ENCODE measurements at regions not wholly inside any gene's neighbourhood (a gene's known extent, or its start where the extent isn't known, plus 50 kb on each side); places are given as distances from the start of the nearest gene placed in this dataset.
A peak's percentile ranks its signal among the peaks of the same experiment; 100 is the strongest.

DNA sequence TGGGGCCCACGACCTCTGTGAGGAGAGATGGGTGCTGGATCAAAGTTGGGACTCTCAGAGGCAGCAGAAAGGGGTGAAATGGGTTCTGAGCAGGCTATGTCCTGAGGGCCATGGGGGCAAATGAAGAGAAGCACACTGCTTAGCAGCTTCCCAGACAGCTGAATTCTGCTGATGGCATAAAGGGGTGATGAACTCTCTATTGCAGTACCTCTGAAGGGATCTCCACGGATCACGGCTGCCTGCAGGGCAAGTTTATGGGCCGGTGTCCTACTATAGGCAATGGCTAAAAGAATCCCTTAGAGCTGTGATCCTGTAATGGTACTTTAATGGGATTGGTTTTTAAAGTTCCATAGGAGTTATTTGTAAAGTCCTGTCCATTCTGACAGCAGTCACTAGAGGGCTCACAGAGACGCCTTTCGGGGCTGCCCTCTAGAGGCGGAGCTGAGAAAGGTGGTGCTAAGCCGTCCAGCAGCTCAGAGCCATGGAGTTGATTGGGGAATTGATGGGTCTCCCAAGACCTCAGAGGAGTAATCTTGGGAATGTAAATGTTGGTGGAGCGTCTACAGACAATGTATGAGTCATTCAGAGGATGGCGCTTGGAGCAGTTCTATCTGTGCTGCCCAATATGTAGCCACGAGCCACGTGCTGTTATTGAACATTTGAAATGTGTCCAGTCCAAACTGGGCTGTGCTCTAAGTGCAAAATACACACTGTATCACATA is 287.3 kb downstream of the COG6 start:
- DNase-seq = peak; percentile 76

DNA sequence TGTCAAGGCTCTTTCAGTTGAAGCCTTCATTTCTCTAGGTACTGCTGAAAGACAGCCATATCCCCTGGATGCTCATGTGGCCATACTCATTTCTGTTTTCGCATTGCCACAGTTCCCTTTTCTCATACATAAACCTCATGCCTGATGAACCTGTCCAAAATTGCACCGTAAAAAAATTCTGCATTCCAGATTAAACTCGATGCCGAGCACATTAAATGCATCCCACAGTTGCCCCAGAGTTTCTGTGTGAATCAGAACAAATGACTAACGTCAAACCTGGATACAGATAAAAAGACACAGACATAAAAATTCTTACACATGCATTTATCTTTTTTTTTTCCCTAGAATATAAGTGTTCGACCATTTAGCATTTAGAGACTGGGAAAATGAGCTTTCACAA is 288.2 kb downstream of the COG6 start:
- DNase-seq = no peak

- no peak for DNase-seq
Observed at GRCh38 chr13:39945226-39945625, 289.8 kb downstream of the COG6 start.

DNA sequence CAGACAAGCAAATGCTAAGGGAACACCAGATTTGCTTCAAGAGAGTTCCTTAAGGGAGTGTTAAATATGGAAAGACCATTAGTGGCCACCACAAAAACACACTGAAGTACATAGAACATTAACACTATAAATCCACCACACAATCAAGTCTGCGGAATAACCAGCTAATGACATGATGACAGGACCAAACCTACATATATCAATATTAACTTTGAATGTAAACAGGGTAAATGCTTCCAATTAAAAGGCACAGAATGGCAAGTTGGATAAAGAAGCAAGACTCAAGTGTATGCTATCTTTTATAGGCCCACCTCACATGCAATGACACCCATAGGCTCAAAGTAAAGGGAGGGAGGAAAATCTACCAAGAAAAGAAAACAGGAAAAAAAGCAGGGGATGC is 291.3 kb downstream of the COG6 start:
- no peak for DNase-seq

DNA sequence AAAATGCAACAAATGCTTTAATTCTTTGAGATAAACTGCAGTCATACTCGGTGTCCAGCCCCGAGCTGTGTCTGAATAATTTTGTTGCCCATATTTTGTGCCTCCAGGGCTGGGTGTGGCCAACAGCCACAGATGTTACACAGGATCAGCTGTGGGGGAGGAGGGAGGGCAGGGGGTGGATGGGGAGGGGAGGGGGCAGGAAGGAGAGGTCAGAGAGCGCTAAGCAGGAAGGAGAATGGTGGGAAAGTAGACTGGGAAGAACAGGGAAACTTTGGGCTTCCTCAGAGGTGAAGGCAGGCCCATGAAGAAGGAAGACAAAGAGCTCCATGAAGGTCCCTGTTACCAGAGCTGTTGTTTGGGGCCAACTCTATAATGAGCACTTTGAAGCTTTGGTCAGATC is 295.8 kb downstream of the COG6 start:
- DNase-seq = no peak

DNA sequence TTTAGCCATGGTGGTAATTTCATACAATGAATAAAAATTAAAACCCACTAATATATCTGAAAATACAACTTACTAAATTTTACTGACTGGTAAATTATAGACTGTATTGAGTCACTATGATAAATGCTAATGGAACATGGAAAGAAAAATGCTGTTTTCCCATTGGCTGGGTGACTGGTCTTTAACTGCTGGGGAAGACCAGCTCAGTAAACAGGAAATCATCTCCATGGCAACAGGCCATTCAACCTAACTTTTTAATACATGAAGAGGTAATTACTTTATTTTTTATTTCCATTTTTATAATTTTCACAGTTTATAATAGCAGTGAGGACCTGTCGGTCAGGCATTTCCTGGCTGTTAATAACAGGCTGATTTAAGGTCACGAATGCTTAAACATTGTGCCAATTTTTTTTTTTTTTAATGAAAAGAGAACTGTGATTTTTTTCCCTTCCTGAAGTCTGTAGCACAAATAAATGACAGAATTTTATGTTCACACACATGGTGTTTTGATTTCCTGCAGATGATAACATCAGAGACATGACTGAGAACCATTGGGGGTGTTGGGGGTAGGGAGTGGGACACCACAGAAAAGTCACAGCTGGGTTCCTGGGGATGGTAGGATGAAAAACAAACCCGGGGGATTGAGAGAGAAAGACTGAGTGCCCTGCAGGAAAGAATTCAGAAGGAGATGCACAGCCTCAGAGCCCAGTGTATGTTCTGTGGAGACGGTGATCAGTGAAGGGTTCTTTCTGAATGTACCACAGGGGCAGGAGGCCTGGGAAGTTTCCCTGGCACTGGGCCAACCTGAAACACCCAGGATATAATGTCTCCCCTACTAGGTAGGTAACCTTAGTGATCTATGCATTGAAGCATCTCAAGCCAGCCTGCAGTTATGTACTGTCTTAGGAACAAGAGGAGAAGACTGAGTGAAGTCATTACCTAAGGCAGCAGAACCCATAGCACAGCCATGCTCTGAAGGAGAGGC is 297.1 kb downstream of the COG6 start:
- peak; percentile 68 for DNase-seq

GRCh38 chr13:39954476-39954875 is 299.0 kb downstream of the COG6 start:
- no peak for DNase-seq

GRCh38 chr13:39955560-39955959 is 300.1 kb downstream of the COG6 start:
- no peak for DNase-seq

- no peak for DNase-seq
Observed at GRCh38 chr13:39956036-39956435, 300.6 kb downstream of the COG6 start.

- no peak for DNase-seq
Observed at GRCh38 chr13:39957868-39958677, 302.6 kb downstream of the COG6 start.

DNA sequence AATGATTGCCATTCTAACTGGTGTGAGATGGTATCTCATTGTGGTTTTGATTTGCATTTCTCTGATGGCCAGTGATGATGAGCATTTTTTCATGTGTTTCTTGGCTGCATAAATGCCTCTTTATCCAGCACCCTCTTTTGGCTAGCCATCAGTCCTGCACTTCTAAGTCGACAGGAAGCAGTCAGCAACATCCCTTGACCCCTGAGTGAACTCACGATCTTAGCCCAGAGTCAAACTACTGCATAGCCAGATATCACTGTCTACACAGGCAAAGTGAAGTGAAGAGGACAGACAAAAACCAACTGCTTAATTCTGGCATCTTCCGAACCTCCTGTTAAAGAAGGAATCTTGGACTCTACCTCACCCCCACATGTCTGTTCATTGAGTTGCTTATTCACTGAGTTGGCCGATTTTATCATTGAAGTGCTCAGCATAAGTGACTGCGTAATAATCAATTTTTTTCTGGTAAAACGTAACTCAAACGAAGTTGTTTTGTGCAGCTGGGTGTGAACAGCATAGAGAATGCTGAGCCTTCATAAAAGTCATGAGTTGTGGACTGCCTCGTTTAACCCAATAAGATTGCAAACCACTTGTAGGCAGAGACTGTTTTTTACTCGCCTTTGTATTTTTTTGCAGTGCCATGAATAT is 304.2 kb downstream of the COG6 start:
- DNase-seq = peak; percentile 1

DNA sequence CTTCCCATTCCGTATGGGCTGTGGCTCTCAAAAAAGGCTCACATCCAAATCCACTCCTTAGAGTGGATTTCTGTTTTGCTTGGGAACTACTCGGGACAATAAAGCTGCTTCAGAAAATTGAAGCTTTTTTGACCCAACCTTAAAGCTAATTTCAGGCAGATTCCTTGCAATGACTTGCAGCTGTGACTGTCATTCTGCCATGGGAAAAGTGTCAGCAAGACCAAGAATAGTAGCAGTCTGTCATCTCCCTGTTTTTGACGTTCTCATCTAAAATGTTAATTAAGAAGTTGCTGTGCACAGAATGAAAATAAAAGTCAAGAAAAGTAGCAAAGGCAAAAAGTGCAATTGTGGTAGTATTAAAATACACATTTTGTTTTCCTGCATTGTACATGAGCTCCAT is 304.7 kb downstream of the COG6 start:
- DNase-seq = no peak

- DNase-seq = no peak
Observed at GRCh38 chr13:39961036-39961435, 305.6 kb downstream of the COG6 start.

DNA sequence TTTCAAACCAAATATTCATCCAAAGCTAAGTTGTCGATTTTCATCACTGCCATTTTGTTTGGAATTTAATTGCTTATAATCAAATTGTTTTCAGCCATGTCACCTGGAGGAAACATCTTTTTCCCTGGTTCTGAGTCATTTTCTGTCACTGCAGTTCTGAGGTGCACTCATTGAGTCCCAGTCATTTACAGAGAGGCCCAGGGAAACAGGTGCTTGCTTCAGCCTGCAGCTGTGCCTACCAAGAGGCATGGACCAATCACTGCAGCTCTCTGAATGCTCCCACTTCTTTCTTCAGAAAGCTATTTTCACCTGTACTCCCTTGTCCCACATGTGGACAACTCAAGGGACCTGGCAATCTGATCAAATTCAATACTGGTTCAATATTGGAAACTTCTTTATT is 308.1 kb downstream of the COG6 start:
- DNase-seq = no peak

DNA sequence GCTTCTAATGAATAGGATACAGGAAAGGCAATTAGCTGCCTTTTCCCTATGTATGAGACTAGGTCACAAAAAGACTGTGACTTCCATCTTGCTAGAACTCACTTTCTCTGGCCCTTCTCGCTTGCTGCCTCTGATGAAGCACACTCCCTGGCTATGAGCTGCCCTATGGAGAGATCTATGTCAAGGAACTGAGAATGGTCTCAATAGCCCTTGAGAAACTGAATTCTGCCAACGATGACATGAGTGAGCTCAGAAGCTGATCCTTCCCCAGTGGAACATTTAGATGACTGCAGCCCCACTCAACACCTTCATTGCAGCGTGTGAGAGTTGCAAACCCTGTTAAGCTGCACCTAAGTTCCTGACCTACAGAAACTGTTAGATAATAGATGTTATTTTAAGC is 309.8 kb downstream of the COG6 start:
- no peak for DNase-seq

DNA sequence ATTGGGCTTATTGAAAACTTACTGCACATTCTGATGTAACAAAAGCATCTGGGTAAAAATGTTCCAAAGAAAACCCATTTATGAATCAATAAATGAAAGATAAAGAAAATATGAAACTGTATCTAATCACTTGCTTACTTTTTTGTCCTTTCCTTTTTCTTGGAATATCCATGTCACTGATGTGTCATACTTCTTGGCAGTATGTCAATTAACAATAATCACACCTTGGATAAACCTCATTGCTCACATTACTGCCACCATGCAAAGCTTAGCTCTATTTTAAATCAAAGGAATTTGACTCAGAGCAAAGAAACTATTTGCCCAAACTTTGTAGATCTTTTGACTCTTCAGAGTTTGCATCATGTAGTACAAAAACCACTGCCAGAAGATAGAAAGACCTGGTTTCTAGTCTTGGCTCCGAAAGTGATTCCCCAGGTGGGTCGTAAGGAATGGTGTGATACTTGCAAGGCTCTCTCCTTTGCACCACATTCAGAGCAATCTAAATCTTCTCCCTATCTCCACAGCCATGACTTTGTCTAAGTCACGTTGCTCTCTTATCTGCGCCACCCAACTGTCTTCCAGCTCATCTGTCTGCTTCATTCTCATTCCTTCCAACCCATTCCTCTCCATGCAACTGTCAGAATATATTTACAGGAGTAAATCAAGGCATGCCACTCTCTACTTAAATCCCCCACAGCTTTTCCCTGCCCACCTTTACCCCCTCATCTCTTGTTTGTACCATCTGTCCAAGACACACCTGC is 311.9 kb downstream of the COG6 start:
- no peak for DNase-seq

DNA sequence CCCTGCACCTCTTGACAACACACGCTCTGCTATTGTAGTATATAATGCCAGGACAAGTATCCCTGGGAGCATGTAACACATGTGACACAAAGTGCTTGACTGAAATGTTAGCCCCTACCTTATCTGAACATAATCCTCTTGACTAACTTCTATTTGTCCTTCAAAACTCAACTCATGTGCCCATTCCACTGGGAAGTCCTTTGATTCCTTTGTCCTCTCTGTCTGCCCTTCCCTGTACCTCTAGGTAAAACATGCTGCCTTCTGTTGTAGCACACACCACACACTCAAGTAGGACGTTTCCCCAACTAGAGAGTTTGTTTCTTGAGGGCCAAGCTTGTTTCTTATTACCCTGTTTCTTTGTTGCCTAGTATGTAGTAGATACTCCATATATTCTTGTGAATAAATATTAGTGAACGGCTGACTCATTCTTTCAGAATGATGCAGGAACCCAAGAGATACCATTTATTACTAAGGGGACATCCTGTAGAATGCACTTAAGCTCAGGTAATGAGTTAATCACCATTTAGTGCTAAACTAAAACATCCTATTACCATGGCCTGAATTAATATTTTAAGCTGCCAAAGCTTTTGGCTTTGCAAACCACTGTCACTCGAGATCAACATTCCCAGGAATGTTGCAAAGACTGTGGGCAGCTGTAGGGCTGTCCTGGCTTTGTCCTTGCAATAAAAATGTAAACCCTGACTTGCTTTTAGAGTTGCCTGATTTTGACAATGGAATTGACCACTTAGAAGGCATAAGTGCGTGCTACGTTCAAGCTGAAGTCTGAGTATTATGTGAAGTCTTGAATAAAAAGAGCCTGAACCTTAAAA is 313.4 kb downstream of the COG6 start:
- DNase-seq = no peak

DNA sequence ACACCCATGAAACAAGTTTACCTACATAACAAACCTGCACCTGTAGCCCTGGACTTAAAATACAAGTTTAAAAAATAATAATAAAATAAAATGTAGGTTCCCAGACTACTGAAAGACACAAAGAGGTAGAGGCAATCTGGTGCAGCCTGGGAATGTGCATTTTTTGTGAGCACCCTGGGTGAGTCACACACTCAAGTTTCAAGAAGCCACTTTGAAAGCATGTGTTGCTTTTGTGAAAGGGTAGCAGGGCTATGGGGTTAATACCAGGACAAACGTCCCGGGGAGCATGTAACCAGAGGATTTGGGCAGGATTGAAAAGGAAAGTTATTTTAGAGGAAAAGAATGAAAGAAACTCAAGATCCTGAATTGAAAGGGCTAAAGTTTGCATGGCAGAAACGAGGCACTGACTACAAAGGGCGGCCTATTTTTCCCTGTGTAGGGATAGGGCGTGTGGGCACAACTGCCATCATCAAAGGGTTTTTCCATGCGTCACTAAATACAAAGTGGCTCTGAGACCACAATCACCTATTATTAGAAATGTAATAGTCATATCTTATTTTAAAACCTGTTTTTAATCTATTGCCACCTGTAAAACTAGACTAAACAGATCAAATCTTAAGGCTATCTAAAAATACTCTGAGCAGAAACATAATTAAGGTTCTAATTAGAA is 314.9 kb downstream of the COG6 start:
- DNase-seq = no peak

DNA sequence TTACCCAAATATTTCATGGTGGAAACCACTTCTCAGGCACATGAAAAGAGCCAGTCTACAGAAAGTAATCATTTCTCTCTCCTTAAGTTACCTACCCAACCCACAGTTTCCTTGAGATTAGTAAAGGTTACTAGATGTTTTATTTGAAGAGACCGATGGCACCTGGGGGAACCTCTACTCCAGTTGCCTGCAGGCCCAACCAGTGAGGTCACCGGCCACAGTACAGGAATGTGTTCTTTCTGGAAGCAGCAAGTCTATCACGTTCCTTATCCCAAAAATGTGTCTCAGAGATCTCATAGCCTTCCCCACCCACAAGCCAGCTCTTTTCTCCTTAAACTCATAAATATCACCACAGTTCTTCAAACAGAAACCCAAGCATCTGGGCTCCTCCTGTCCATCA is 316.1 kb downstream of the COG6 start:
- no peak for DNase-seq

GRCh38 chr13:39976481-39976880 is 321.0 kb downstream of the COG6 start:
- no peak for DNase-seq

Data from fibroblast of skin of right biceps (primary cell).